C4-2B (cell line): ENCODE measurements at regions not wholly inside any gene's neighbourhood (a gene's known extent, or its start where the extent isn't known, plus 50 kb on each side); places are given as distances from the start of the nearest gene placed in this dataset.

Source experiments
- H3K27ac ChIP-seq: fragments of 450-650 bp; 2 replicates; pipeline ENCODE4 v1.5.1; 2017
- ZFX ChIP-seq: fragments of 450-650 bp; IDR thresholded peaks from 2 replicates; pipeline ENCODE4 v1.6.1; 2017
- TF ChIP-seq, protein P1 (sequence below): fragments of 450-650 bp; conservative IDR thresholded peaks from 2 replicates; pipeline ENCODE4 v1.5.1; 2017; ENCODE audit warnings: mild to moderate bottlenecking

DNA sequence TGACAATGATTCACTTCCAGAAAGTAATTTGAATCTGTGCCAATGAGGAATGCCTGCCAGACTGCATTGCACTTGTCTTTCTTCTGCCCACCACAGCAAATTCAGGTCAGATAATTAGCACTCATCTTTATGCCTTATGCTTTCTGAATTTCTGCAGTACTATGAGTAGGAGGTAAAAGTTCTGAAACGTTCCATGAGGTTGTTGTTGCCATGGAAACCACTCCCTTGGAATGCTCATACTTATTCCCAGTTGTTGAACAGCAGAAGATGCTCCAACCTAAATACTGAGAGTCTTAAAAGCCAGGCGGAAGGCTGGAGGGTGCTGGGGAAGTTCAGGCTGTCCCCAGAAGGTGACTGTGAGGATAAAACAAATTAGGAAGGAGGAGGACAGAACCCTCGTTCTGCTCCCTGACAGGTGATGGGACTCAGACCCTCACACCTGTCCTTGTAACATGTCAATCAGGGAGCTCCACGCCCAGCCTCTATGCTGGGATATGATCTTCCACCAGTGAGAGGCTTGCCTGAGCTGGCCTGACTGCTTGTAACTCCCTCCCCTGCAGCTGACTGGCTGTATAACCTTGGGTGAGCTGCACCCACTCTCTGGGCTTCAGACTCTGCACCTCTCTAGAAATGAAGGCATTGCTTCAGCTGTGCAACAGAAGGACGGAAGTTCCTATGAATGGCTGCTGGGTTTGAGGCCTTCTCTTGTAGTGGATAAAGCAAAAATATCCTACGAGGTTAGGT, 554.3 kb upstream of the MGMT start:
- TF ChIP-seq, protein P1, sequence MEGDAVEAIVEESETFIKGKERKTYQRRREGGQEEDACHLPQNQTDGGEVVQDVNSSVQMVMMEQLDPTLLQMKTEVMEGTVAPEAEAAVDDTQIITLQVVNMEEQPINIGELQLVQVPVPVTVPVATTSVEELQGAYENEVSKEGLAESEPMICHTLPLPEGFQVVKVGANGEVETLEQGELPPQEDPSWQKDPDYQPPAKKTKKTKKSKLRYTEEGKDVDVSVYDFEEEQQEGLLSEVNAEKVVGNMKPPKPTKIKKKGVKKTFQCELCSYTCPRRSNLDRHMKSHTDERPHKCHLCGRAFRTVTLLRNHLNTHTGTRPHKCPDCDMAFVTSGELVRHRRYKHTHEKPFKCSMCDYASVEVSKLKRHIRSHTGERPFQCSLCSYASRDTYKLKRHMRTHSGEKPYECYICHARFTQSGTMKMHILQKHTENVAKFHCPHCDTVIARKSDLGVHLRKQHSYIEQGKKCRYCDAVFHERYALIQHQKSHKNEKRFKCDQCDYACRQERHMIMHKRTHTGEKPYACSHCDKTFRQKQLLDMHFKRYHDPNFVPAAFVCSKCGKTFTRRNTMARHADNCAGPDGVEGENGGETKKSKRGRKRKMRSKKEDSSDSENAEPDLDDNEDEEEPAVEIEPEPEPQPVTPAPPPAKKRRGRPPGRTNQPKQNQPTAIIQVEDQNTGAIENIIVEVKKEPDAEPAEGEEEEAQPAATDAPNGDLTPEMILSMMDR = no peak
- no peak for TF ChIP-seq ZFX
- H3K27ac ChIP-seq = no peak overlapping the region

DNA sequence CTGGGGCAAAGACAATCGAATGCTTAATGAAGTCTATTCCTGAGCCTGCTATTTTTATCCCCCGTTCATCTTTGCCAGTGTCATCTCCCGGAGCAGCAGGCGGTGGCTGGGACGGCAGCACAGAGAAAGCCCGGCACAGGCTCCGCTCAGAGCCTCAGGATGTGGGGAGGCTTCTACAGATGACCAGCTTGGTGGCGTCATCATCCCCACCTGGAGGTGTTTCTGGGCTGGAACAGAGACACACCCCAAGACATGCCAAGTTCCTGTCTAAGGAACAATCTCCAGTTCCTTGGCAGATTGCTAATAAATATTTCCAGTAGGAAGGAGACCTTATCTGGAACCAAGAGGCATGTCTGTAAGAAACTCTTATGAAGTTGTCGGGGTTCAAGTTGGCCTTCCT, 552.4 kb upstream of the MGMT start:
- TF ChIP-seq ZFX = no peak
- TF ChIP-seq, protein P1 = no peak
- H3K27ac ChIP-seq = no peak overlapping the region

DNA sequence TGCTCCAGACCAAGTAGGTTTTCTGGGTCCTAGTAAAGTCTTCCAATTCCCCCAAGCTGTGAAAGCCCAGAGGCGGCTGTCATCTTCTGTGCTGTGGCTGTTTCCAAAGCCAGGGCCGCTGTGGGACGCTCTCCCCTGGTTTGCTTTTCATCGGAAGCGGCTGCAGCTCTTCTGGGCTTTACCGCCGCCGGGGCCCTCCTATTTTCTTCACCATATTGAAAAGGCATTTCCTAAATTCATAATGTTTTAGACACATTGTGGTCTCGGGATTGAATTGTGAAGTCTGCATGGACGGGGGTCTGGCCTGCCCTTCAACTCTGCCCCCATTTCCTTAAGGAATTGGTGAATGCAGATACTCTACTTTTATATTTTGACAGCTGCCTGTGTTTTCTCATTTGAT, 551.4 kb upstream of the MGMT start:
- TF ChIP-seq, protein P1 = no peak
- TF ChIP-seq ZFX = no peak
- H3K27ac ChIP-seq = no peak overlapping the region

DNA sequence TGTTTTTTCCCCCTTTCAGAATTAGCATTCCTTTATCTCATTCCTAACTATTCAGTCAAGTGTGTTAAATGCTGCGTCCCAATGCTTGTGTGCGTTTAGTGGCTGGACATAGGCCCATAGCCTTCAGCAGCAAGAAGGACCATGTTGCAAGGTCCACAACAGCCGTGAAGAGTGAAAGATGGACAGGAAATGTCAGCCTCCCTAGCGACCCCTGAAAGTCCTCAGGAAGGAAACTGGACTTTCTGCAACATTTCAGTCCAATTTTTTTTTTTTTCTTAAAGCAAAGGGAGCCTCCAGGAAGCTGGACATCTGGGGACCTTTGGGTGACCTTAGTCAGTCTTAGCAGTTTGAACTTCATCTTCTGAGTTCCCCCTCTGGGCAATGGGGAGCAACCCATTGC, 550.7 kb upstream of the MGMT start:
- TF ChIP-seq ZFX = no peak
- TF ChIP-seq, protein P1 = no peak

DNA sequence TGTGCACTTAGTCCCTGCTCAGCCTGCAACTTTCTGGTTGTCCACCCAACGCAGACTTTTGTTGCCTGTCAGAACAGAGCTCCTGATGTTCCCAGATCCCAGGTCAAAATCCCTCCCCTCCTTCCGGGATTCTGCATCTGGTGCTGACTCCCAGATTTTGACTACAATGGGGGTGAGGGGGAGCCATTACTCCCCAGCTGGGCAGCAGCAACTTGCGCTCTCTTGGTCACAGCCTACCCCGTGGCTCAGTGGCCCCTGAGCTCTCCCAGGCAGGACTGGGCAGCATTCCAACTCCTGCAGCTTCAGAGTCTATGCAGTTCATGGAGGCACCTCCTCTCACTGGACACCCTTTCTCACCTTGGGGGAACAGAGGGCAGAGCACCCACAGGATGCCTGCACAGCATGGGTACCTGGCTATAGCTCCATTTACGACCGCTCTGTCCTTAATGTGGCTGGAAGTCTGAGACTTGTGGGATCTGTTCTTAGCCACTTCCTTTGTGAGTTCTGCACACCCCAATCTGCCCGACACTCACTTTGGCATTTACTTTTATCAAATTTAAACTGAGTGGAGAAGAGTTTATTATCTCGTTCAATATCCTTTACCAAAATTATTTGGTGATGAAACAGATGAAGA, 545.5 kb upstream of the MGMT start:
- H3K27ac ChIP-seq = no peak overlapping the region
- TF ChIP-seq, protein P1 = no peak
- no peak for TF ChIP-seq ZFX

More for the DNA sequence above, 550.7 kb upstream of the MGMT start:
- H3K27ac ChIP-seq = no peak overlapping the region

DNA sequence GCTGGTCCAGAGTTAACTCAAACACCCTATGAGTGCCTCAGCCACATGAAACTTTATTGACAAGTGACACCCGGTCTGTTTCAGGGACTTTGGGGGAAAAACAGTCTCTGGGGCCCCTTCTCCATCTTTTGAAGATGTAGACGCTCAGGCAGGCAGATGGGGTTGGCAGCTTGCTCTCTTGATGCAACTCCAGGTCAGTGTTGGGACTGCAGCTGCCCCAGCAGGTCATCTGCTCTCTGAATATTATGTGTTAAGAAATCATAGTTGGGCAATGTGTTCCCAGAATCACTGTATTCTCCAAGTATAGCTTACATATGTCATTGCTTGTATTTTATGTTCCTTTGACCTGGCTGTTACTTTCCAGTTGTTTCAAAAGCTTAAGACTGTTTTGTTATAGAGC, 544.9 kb upstream of the MGMT start:
- no peak for TF ChIP-seq ZFX
- TF ChIP-seq, protein P1 = no peak
- H3K27ac ChIP-seq = no peak overlapping the region

DNA sequence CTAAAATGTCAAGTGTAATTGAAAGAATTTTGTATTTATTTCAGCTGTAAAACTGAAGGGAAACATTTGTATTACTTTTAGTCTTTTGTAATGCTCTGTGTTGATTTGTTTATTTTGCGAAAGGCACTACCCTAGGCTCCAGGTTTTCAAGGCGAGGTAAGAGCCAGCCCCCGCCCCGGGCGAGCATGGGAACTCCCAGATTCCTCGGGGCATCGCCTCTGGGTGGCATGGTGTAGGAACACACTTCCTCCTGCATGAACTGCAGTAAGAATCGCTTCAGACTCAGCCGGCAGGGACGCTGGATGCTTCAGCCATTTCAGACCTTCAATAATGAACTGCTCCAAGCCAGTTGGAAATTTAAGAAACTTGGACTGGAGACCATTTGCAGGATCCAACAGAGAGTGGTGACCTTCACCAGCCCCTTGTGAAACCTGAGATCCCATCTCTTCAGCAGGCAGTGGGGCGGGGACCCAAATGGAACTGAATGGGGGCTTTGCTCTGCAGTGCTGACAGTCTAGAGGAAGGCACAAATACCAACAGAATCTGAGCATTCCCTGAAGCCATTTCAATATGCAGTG, 544.3 kb upstream of the MGMT start:
- TF ChIP-seq ZFX = no peak
- TF ChIP-seq, protein P1 = no peak
- no peak overlapping the region for H3K27ac ChIP-seq
